ENCODE measurements at regions not wholly inside any gene's neighbourhood (a gene's known extent, or its start where the extent isn't known, plus 50 kb on each side); places are given as distances from the start of the nearest gene placed in this dataset.
A peak's percentile ranks its signal among the peaks of the same experiment; 100 is the strongest.

- no peaks in the 10 kb centered on the region for H3K79me2 ChIP-seq (ENCODE audit: insufficient read depth, low read length)
- H2BK120ac ChIP-seq (ENCODE audit: low read depth, low read length, poor library complexity, severe bottlenecking) = no peak overlapping the region
- Mint-ChIP-seq H3K36me3 (ENCODE audit: insufficient read depth in 1 of 3, low read depth in 3 of 3) (no peaks in the 10 kb centered on the region), H3K9me3 (peaks cover 4 to 5% of the 10 kb centered on the region in 2 experiments; a peak in 4 of 5 replicates), H3K27ac (peak overlapping the region in 1 of 3 experiments; percentile 33; a peak in 1 of 7 replicates), H3K4me3 (no peak overlapping the region), H3K4me1 (peaks cover 16 to 28% of the 10 kb centered on the region in 2 experiments), H3K27me3 (ENCODE audit: low read depth) (peaks cover 73% of the 10 kb centered on the region)
- H3K27me3 ChIP-seq (ENCODE audit: insufficient read depth, low read length) = peaks cover 2% of the 10 kb centered on the region; the same call in 1 of the 2 replicates
- no peak overlapping the region for H2AFZ ChIP-seq (ENCODE audit: low read length)
- no peak overlapping the region for H3T11ph ChIP-seq (ENCODE audit: low read length)
- no peaks in the 10 kb centered on the region for H3K79me1 ChIP-seq (ENCODE audit: insufficient read depth, low read depth, low read length, poor library complexity, severe bottlenecking)
- no peak overlapping the region for H3K4ac ChIP-seq (ENCODE audit: low read depth, low read length)
- H3K23ac ChIP-seq (ENCODE audit: insufficient read length, low read depth, low read length) = no peak overlapping the region
- H3K4me2 ChIP-seq (ENCODE audit: insufficient read depth, insufficient read length, low read length) = no peak overlapping the region
- no peaks in the 10 kb centered on the region for H4K20me1 ChIP-seq (ENCODE audit: control insufficient read depth, insufficient read depth, insufficient read length)
- H3K4me1 ChIP-seq (ENCODE audit: insufficient read depth, low read length) = no peaks in the 10 kb centered on the region
- no peak overlapping the region for H4K5ac ChIP-seq (ENCODE audit: insufficient read length, low read depth, low read length)
- H2AK5ac ChIP-seq (ENCODE audit: insufficient read length, low read length) = no peak overlapping the region
- no peak overlapping the region for H3K14ac ChIP-seq (ENCODE audit: insufficient read depth, low read length)
- no peaks in the 10 kb centered on the region for H3K9me3 ChIP-seq (ENCODE audit: control insufficient read depth, low read depth, low read length)
- no peak overlapping the region for H2BK20ac ChIP-seq (ENCODE audit: low read depth, low read length, poor library complexity, severe bottlenecking)
- H3K56ac ChIP-seq (ENCODE audit: insufficient read length, low read depth, low read length) = no peak overlapping the region
- TF ChIP-seq, protein P1, sequence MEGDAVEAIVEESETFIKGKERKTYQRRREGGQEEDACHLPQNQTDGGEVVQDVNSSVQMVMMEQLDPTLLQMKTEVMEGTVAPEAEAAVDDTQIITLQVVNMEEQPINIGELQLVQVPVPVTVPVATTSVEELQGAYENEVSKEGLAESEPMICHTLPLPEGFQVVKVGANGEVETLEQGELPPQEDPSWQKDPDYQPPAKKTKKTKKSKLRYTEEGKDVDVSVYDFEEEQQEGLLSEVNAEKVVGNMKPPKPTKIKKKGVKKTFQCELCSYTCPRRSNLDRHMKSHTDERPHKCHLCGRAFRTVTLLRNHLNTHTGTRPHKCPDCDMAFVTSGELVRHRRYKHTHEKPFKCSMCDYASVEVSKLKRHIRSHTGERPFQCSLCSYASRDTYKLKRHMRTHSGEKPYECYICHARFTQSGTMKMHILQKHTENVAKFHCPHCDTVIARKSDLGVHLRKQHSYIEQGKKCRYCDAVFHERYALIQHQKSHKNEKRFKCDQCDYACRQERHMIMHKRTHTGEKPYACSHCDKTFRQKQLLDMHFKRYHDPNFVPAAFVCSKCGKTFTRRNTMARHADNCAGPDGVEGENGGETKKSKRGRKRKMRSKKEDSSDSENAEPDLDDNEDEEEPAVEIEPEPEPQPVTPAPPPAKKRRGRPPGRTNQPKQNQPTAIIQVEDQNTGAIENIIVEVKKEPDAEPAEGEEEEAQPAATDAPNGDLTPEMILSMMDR (conservative IDR thresholded peaks at IDR 0.05) = no peak
- H3K18ac ChIP-seq (ENCODE audit: insufficient read length, low read depth, low read length) = no peak overlapping the region
- H4K91ac ChIP-seq (ENCODE audit: insufficient read length, low read depth, low read length) = no peak overlapping the region
- H2BK15ac ChIP-seq (ENCODE audit: low read depth, low read length) = no peak overlapping the region
- no peak overlapping the region for H3K27ac ChIP-seq (ENCODE audit: insufficient read length, low read depth, low read length)
- WGBS (ENCODE audit: extremely low coverage, insufficient read length, low lambda C conversion rate) = no CpG with 5 or more reads among the region's 2 CpGs
- no peak overlapping the region for H2BK12ac ChIP-seq (ENCODE audit: insufficient read length, low read depth, low read length)
- H3K9ac ChIP-seq (ENCODE audit: extremely low read depth, insufficient read length, low read length) = no peak overlapping the region
- H4K8ac ChIP-seq (replicated peaks; ENCODE audit: insufficient read length, low read depth, low read length) = no peak overlapping the region
- DNase-seq = no peak
- H2BK5ac ChIP-seq (ENCODE audit: insufficient read length, low read length) = no peak overlapping the region
- H3K23me2 ChIP-seq (ENCODE audit: insufficient read length, low read depth, low read length, poor library complexity, severe bottlenecking) = no peaks in the 10 kb centered on the region
Observed at GRCh38 chr22:27572278-27572666, 229.3 kb downstream of the MN1 start.
